Transverse colon (tissue), 4 donors: ENCODE measurements at regions not wholly inside any gene's neighbourhood (a gene's known extent, or its start where the extent isn't known, plus 50 kb on each side); places are given as distances from the start of the nearest gene placed in this dataset.

Experiments
- EP300 ChIP-seq: sonication (generic); formaldehyde crosslinking; IDR thresholded peaks from one replicate; pipeline ENCODE4 v1.6.1; 2017; ENCODE audit warnings: antibody characterized with exemption, low read depth
- POLR2AphosphoS5 ChIP-seq, 3 donors: sonication (generic); formaldehyde crosslinking; IDR thresholded peaks; one replicate each; pipeline ENCODE4 v1.6.1; 2016; ENCODE audit warnings: antibody characterized with exemption in 3 of 3
- TF ChIP-seq, protein P1 (sequence below), 5 experiments: fragments of 200-600 bp in 3 of 5; fragments of 450-650 bp in 2 of 5; sonication (generic) in 3 of 5; IDR thresholded peaks; 1 replicate in 2 of 5; 2 replicates in 3 of 5; pipeline ENCODE4 v1.5.1; 2016 to 2017; ENCODE audit warnings: antibody characterized with exemption in 5 of 5, inconsistent platforms in 3 of 5, mild to moderate bottlenecking in 2 of 5, moderate library complexity in 1 of 5

DNA sequence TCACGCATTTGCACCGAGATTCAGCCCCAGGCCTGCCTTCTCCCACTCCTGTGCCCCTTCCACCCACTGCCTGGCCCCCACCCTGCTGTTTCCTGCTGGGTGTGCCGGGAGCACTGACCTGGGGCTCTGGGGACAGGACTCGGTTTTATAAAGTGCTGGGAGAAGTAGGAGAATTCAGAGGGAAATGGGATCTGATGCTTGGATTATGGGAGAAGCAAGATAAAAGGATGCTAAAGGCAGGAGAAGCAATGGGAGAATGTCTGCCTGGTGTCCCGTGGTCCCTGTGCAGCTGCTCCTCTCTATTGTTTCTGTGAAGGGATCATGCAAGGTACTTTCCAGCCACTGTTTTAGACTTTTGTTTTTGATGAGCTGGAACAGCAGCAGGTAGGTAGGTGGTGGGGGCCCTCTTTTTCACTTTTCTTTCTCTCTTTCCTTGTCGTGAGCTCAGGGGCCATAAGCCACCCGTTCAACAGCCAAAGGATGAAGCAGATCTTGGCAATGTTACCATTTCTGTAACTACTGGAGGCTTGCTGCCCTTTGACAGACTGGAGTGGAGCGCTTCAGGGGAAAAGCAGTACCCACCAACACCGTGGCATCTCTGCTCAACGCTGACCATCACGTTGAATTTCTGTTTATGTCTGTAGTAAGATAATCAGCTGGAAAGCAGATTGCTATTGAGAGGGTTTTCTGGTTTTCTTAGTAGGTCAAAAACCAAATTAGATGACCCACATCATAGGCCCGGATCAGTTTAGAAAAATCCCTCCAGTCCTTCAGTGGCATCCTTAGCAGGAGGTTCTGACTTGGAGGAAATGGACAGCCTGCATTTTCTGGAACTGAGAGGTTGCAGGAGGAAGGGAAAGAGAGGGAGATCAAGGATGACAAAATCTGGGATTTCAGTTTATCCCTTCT, 63.8 kb upstream of the ENPP6 start:
- TF ChIP-seq, protein P1, sequence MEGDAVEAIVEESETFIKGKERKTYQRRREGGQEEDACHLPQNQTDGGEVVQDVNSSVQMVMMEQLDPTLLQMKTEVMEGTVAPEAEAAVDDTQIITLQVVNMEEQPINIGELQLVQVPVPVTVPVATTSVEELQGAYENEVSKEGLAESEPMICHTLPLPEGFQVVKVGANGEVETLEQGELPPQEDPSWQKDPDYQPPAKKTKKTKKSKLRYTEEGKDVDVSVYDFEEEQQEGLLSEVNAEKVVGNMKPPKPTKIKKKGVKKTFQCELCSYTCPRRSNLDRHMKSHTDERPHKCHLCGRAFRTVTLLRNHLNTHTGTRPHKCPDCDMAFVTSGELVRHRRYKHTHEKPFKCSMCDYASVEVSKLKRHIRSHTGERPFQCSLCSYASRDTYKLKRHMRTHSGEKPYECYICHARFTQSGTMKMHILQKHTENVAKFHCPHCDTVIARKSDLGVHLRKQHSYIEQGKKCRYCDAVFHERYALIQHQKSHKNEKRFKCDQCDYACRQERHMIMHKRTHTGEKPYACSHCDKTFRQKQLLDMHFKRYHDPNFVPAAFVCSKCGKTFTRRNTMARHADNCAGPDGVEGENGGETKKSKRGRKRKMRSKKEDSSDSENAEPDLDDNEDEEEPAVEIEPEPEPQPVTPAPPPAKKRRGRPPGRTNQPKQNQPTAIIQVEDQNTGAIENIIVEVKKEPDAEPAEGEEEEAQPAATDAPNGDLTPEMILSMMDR (IDR thresholded peaks at IDR 0.05) = no peak
- TF ChIP-seq POLR2AphosphoS5 (IDR thresholded peaks at IDR 0.05) (no peak), EP300 (no peak)
